ENCODE measurements at regions not wholly inside any gene's neighbourhood (a gene's known extent, or its start where the extent isn't known, plus 50 kb on each side); places are given as distances from the start of the nearest gene placed in this dataset.

GRCh38 chr7:13091974-13092707, 404.7 kb downstream of the ARL4A start:
- H3K4me3 Mint-ChIP-seq: no peak overlapping the region

More at GRCh38 chr7:13091974-13092707, 404.7 kb downstream of the ARL4A start:
- H3K9me2 ChIP-seq (ENCODE audit: insufficient read depth): no peaks in the 10 kb centered on the region
- Mint-ChIP-seq H3K36me3 (ENCODE audit: low read depth) (no peaks in the 10 kb centered on the region), H3K27me3 (ENCODE audit: insufficient read depth, low read depth, poor library complexity) (peaks cover 4% of the 10 kb centered on the region), H3K9me3 (no peaks in the 10 kb centered on the region; the same call in 2 of the 3 replicates), H3K27ac (no peak overlapping the region), H3K4me1 (no peaks in the 10 kb centered on the region)
- TF ChIP-seq CREB1 (CRISPR knock-in tag; IDR thresholded peaks at IDR 0.05; ENCODE audit: low read depth) (no peak), ETS1 (IDR thresholded peaks at IDR 0.05) (no peak), EZH2phosphoT487 (IDR thresholded peaks at IDR 0.05; ENCODE audit: unreplicated experiment) (no peak), ZNF462 (CRISPR knock-in tag; IDR thresholded peaks at IDR 0.05) (no peak), STAT1 (IDR thresholded peaks at IDR 0.05; ENCODE audit: unreplicated experiment) (no peak), REST (IDR thresholded peaks at IDR 0.05; ENCODE audit: unreplicated experiment) (no peak)
- H4K20me1 ChIP-seq (replicated peaks; ENCODE audit: insufficient read depth): no peaks in the 10 kb centered on the region
- DNase-seq (ENCODE audit: low spot score) (no peak), ATAC-seq (no peak)
- no peaks in the 10 kb centered on the region for H3F3A ChIP-seq (replicated peaks; ENCODE audit: low read depth)
- no peak overlapping the region for H3K4me2 ChIP-seq
- H3K4me3 ChIP-seq: no peak overlapping the region
- no peaks in the 10 kb centered on the region for H3K4me1 ChIP-seq (ENCODE audit: insufficient read depth)
- H3K79me2 ChIP-seq (replicated peaks; ENCODE audit: insufficient read depth): no peaks in the 10 kb centered on the region
- no peak overlapping the region for H3K27ac ChIP-seq (ENCODE audit: low read depth)
- H3K36me3 ChIP-seq (ENCODE audit: insufficient read depth): no peaks in the 10 kb centered on the region
- no peak overlapping the region for H2AFZ ChIP-seq
- no peaks in the 10 kb centered on the region for H3K27me3 ChIP-seq (ENCODE audit: insufficient read depth)

Measured in GM23338 (cell line).